ENCODE measurements at regions not wholly inside any gene's neighbourhood (a gene's known extent, or its start where the extent isn't known, plus 50 kb on each side); places are given as distances from the start of the nearest gene placed in this dataset.
"Not testable (repeated sequence)": the region's sequence is repeated elsewhere in the genome, so short reads cannot be mapped to it uniquely, and the experiment has no call there.

GRCh38 chrX:143244593-143244992 lies 218.9 kb downstream of the SPANXN4 start:
- TF ChIP-seq EZH2 (IDR thresholded peaks at IDR 0.05; ENCODE audit: low read depth, unreplicated experiment); CTCF (conservative IDR thresholded peaks at IDR 0.05; ENCODE audit: low read depth in 2 of 2); CREB1 (CRISPR knock-in tag; IDR thresholded peaks at IDR 0.05; ENCODE audit: low read depth); POLR2AphosphoS5 (IDR thresholded peaks at IDR 0.05; ENCODE audit: low read depth); JUNB (IDR thresholded peaks at IDR 0.05; ENCODE audit: unreplicated experiment); EZH2phosphoT487 (IDR thresholded peaks at IDR 0.05; ENCODE audit: unreplicated experiment); REST (IDR thresholded peaks at IDR 0.05; ENCODE audit: unreplicated experiment); ZNF114 (CRISPR knock-in tag; IDR thresholded peaks at IDR 0.05); ETS1 (IDR thresholded peaks at IDR 0.05); NANOG (IDR thresholded peaks at IDR 0.05; ENCODE audit: borderline replicate concordance): not testable (repeated sequence)

All from GM23338 (cell line).